Ovary (tissue), 3 donors: ENCODE measurements at regions not wholly inside any gene's neighbourhood (a gene's known extent, or its start where the extent isn't known, plus 50 kb on each side); places are given as distances from the start of the nearest gene placed in this dataset.

Experiments
- EP300 ChIP-seq: sonication (generic); formaldehyde crosslinking; IDR thresholded peaks from one replicate; pipeline ENCODE4 v1.6.1; 2017; ENCODE audit warnings: antibody characterized with exemption
- TF ChIP-seq, protein P1 (sequence below), 3 donors: fragments of 450-650 bp in 2 of 3; fragments of 200-600 bp in 1 of 3; IDR thresholded peaks; one replicate each; pipeline versions ENCODE4 v1.5.1 to v1.8.0; 2016 to 2022; ENCODE audit warnings: antibody characterized with exemption in 3 of 3, mild to moderate bottlenecking in 1 of 3
- donor health status: DM: no; HTN: no; CAD: no.

DNA sequence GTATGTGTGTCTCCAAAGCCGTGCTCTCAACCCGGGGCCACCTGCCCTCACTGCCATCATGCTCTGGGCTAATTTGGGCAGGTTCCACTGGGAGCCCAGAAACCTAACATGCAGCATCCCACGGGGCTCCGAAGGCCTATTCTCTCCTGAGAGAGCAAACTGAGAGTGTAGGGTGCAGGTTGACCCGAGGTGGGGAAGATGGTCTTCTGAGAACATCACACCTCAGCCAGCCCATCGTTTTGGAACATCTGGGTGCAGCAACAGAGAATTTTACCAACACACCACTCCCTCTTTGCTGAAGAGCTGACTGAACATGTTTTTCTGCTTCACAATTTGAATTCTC lies 294.6 kb upstream of the TUT7 start:
- TF ChIP-seq, protein P1, sequence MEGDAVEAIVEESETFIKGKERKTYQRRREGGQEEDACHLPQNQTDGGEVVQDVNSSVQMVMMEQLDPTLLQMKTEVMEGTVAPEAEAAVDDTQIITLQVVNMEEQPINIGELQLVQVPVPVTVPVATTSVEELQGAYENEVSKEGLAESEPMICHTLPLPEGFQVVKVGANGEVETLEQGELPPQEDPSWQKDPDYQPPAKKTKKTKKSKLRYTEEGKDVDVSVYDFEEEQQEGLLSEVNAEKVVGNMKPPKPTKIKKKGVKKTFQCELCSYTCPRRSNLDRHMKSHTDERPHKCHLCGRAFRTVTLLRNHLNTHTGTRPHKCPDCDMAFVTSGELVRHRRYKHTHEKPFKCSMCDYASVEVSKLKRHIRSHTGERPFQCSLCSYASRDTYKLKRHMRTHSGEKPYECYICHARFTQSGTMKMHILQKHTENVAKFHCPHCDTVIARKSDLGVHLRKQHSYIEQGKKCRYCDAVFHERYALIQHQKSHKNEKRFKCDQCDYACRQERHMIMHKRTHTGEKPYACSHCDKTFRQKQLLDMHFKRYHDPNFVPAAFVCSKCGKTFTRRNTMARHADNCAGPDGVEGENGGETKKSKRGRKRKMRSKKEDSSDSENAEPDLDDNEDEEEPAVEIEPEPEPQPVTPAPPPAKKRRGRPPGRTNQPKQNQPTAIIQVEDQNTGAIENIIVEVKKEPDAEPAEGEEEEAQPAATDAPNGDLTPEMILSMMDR (IDR thresholded peaks at IDR 0.05): no peak
- TF ChIP-seq EP300: no peak
